Renal pelvis (tissue), 1 donor: ENCODE measurements at regions not wholly inside any gene's neighbourhood (a gene's known extent, or its start where the extent isn't known, plus 50 kb on each side); places are given as distances from the start of the nearest gene placed in this dataset.
A peak's percentile ranks its signal among the peaks of the same experiment; 100 is the strongest.

ENCODE experiments used
- DNase-seq: peaks from one replicate; pipeline ENCODE4 v3.0.0-alpha.2; 2013

DNA sequence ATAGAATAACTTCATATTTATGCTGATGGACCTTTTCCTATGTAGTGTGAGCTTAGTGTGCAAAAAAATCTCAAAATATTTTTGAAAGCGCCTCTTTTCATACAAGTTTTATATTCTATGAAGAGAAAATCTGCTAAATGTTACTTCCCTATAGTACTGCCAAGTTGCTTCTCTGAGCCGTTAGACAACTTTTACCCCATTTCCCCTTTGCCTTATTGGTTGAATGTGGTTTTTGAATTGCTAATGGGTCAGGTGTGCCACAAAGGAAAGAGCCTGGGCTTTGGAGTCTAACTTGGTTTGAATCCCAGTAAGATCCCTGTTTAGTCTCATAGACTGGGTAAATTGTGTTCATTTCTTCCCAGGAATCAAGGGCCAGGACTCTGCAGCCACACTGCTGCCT lies 261.5 kb downstream of the SNX10 start:
- no peak for DNase-seq

DNA sequence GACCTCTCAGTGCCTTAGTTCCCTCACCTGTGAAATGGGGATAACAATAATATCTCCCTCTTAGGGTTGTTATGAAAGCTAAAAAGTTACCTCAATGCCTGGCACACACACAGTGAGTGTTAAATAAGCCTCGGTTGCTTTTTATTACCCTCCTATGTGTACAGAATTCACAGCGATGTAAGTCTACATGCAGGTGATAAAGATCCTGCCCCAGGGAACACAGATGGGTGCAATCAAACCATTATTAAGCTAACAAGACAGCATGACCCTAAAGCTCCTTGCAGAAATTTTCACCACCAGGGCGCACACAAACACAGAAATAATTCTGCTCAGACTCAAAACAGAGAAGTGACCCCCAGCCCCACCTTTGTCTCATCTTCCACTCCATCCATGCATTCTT lies 261.9 kb downstream of the SNX10 start:
- no peak for DNase-seq

DNA sequence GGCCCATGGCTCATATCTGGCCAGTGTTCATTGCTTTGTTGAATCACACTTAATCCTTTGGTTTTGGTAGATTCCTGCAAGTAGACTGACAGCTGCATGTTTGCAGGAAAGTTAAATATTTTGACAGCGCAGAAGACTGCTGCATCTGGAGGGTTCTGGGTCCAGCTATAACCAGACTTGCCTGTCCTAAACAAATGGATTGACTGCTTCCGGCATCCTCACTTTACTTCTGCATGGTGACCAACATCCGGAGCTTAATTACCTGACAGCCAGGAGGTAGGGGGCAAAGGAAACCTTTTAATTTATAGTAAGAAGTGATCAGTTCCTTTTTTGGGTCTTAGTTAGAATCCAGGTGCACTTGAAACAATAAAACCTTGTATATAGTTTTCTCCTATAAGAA lies 263.3 kb downstream of the SNX10 start:
- DNase-seq: no peak

DNA sequence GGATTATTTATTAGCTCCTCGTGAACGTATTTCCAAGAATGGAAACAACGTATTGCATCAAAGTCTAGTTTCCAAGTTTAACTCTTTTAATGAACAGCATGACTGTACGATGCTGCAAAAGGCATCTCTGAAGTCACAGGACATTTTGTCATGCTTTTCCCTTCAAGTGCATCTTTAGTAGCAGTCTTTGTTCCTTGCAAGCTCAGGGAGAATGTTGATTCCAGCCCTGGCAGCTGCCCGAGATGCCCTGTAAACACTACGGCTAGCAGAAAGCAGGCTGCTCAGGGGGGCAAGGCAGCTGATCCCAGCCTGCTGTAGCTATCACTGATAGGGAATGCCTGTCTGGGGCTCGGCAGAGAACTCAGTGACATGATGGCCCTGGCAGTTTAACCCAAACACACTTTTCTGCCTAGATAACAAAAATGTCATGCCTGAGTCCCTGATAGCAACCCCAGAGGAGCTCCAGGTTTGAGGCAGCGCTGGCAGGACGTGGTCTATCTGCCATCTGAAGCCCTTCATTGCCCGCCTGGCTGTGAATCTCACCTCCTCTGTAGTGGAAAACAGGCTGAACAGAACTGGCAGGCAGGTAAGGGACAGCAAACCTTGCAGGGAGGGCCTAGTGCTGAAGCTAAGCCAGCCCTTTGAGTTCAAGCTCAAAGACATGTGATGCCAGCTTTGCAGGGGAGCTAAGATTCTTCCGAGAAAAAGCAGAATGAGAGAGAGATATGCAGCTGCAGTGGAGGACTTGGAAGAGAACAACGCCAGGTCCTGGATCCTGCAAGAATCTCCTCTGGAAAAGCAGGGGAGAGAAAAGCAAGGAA lies 264.6 kb downstream of the SNX10 start:
- no peak for DNase-seq

DNA sequence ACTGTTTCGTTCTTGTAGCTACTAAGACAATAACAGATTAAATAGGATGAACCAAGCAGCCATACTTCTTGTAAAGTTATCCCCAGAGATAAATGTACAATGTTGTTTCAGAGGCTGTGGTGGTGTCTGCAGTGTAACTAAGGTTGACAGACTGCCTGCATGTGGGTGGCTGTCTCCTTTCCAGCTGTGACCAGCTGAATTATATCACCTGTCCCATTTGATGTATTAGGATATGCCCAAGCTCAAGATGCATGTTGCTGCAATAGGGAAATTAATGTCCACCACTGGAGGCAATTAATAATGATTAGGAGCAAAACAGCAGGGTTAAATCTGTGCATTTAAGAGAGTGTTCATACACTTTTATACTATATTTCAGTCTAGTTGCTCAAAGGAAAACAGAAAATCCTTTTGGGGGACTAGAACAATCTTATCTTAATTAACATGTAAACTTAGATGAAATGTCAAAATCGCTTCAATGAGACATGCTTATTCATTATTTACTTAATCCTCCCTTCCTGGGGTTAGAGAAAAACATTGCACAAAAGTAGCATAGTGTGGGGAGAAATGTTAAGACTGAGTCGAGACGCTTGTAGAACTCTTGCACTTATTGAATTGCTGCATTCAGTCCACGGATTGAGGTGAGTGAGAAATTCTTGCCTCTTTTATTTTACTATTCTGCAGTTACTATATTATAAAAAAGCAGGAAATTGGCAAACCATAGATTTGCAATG lies 269.0 kb downstream of the SNX10 start:
- no peak for DNase-seq

DNA sequence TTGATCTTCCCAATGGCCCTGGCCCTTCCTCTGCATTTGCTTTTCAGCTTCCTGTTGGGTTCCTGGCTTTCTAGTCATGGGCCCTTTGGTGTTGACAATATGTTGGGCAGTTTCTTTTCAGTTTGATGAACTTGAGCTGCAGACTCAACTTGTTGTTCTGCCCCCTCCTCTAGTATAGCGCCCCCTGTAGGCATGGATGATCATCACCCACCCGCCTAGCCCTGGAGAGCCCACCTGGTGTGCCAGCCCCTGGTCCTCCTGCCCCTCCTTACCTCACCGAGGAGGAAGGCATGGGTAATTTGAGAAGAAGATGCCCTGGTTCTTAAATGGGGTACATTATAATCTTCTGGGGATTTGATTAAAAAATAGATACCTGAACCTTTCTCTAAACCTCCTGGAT lies 271.2 kb downstream of the SNX10 start:
- DNase-seq: no peak

DNA sequence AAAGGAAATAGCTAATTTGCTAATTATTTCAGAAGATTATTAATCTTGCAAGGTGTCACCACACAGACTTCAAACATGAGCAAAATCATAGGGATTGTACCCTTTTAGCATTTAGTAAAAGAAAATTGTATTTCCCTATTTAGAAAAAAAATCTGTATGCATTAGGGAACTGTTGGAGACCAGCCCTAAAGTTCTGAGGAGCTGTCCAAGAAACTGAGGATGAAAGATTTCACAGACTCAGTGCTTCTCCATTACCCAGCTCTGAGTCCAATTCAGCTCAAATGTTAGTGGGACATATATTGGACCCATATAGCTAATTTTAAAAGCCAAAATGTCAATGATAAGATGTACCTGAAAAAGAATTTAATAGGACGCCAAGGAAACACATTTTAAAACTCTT lies 271.7 kb downstream of the SNX10 start:
- no peak for DNase-seq

DNA sequence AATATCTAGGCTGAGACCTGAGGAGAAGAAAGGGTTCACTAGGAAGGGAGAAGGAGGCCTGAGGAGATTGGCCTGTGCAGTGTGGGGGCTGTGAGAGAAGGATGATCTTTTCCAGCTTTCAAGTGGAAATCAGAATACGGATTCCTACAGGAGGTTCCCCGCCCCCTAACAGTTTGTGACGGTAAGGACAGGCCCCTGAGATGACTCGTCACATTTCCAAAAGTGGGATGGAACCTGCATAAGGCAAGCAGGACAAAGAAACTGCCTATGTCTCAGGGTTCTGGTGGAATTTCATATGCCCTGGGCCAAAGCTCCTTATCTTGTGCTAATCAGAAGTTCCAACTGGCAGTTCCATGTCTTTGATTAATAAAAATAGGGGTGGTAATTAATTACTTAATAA lies 275.6 kb downstream of the SNX10 start:
- DNase-seq: no peak

DNA sequence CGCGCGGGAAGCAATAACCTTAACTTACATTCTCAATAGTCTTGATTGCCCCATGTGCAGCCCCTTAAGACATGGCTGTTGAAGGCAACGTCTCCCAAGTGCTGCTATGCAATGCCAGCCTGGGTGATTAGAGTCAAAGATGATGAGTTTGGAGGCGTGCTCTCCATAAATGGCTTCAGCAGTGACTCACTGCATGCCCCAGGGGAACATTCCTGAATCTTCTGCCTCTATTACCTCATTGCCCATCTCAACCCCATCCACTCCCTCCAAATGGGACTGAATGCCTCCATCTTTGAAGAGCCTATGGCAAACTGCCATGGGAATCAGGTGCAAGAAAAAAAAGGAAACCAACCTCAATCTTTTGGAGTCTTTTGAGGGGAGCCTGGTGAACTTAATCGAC lies 282.8 kb downstream of the SNX10 start:
- DNase-seq: no peak

DNA sequence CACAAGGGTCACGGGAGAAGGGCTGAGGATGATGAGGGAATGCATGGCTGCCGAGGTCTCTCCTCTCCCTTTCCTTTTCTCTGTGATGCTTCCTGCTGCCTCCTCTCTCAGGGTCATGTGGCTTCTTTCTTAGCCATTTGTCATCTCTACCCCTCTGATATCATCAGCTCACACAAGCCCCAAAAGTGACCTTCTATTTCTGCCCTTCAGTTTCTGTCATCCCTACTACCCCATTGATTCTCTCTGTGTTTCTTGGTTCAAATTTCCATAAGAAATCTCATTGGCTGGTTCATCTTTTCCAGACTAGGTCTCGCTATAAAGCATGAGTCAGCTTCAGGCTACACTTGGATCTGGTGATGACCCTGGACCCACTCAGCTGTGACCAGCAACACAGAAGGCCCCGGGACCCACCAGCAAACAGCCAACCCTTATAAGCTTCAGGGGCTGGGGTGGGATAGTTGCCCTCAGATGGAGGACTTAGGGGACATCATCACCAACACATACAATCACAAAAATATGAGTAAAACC lies 284.3 kb downstream of the SKAP2 start:
- no peak for DNase-seq

DNA sequence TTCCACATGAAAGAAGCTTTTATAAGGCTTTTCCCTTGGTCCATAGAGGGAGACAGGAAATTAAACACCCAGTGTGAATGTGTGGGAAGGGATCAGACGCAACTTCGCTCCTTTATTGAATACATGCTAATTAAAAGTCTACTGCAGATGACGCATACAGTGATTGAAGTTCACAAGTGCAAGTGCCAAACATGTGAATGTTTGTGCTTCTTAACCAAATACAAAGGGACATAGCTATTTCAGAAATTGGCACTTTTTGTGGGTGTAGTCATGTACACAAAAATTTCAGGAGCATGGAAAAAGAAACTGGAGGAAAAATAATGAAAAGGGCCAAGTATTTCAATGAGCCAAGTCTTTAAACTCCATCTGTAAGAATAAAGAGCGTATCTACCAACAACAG lies 283.7 kb downstream of the SKAP2 start:
- no peak for DNase-seq

DNA sequence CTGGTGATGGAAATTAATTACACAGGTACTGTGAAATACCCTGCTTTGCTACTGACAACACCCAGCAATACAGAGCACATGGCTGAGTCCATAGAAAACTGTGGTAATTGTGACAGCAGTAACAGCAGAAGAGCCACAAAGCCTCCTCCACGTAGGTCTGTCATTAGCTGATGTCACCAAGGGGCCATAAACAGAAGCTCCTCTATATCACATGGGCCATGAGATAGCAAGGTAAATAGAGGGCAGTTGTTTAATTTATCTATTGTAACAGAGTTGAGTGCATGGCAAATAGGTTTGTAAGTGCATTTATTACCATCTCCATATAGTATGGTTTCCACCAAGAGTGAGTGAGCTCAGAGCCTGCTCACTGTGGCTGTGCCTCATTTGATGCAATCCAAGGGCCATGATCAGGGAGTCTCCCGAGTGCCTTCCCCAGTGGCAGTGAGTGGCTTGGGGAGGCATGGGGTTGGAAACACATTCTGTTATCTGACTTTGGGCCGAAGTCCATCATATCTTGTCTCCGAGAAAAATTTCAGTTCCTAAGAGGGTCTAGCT lies 281.2 kb downstream of the SKAP2 start:
- DNase-seq: no peak

DNA sequence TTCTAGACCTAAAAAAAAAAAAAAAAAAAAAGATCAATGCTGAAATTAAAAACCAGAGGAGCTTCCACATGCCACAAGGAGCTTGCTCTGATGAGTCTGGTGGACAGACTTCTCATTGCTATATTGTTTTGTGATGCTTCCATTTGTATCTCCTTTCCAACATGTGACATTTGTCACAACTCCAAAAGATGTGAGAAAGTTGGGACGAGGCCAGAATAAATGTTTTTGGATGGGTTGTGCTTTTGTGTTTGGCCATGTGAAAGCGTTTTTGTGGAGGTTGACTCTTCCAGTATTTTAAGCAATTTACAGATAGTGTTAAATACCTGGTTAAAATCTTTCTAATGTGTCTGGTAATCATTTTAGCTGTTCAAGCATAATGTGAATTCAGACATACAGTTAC lies 280.1 kb downstream of the SKAP2 start:
- DNase-seq: no peak

DNA sequence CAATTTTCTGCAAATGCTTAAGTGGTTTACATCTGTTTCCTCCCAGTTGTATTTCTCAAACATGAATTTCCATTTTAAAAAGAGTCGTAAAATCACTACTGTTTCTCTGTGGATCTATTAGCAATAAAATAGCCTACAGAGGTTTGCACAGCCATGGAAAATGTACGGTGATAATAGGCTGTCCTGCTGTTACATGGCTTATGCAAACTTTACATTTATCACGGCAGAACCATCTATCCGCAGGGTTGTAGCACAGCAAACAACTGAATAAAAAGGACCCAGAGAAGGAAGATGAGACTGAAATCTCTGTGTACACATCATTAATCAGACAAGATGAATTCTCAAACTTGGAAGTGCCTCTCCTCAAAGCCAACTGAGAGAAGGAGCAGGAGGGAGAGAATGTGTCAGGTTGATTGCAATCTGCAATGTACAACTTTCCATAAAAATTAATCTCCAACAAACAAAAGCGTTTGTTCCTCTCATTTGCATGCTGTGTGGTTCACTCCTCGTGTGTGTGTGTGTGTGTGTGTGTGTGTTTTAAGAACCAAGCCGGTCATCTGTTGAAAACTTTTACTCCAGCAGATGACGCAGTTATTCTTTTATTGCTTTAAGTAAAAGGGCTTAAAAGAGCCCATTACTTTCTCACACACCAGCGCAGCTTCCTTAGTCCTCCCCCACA lies 279.3 kb downstream of the SKAP2 start:
- peak; percentile 47 for DNase-seq

DNA sequence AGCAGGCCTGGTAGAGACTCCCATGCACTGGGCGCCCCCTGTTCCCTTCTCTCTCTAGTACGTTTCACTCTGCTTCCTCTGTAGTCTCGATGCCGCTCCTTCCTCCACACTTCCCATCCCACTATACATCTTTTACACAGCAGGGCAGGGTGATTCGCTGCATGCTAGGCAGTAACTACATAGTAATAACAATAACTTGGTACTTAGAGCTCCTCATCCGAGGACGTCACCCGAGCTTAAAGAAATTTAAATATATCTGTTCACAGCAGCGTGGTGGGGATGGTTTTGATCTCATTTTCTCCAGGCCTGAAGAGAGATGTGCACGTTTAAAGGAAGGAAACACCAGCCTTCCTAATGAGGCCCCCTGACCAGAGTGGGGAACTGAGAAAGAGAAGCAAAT lies 276.9 kb downstream of the SKAP2 start:
- DNase-seq: no peak

DNA sequence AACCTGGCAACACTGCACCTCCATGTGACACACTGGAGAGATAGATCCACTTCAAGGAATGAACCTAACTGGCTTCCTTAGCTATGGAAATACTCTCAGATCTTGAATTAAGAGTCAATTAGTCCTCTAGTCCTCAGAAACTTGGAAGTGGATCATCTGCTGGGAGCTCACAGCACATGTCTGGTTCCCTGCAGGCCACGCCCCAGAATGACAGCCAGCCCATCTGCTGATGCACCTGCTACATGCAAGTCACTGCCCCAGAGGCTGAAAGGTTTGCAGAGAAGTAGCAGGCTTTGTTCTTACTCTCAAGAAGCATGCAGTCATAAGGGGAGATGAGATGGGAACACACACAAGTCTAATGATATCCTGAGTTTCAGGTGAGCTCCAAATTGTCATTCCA lies 275.9 kb downstream of the SKAP2 start:
- DNase-seq: no peak

DNA sequence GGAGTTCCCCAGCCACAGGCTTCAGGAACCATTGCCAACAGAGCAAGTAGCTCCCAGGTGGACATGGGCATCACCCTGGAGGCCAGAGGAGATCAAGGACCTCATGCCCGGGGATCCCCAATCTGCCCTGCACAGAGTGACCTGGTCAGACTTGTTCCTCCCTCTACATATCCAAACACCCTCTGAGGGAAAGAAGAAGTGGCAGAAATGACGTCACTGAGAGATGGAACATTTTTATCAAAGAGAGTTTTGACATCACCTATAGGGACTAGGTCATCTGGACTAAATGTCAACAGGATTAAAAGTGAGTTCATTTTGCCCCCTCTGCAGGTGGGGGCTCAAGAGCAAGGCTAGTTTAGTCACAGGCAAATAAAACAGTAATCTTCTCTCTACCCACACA lies 273.7 kb downstream of the SKAP2 start:
- no peak for DNase-seq

DNA sequence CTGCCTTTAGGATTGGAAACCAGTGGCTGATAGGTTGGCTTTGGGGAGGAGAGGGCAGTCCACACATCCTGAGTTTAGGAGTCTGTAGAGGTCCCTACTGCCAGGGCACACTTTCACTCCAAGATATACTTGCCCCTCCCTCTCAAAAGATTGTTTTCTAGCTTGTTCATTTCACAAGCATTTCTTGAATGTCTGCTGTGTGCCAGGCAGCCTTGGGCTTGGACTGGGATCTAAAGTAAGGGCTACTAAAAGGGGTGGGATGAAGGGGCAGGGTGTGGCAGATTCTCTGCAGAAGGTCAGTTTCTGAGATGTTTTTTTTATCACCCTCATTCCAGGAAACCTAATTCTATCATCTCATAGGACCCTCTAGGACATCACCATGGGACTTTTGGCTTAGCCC lies 272.4 kb downstream of the SKAP2 start:
- DNase-seq: no peak

DNA sequence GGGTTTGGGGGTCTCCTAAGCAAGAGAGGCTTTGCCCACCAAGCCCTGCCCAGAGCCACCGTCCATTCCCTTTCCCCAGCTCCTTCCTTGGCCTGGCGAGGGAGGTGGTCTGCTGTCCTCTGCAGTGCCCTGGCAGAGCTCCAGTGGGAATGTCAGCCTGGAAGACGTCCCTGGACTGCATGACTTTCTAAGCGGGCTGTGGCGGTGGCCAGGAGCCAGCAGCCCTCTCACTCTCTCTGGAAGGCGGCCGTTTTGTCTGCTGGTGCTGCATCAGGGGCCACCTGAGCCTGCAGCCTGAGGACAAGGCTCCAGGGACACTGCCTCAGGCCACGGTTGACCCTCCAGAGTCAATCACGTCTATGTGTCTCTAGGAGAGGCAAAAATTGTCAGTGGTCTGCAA lies 271.0 kb downstream of the SKAP2 start:
- no peak for DNase-seq

DNA sequence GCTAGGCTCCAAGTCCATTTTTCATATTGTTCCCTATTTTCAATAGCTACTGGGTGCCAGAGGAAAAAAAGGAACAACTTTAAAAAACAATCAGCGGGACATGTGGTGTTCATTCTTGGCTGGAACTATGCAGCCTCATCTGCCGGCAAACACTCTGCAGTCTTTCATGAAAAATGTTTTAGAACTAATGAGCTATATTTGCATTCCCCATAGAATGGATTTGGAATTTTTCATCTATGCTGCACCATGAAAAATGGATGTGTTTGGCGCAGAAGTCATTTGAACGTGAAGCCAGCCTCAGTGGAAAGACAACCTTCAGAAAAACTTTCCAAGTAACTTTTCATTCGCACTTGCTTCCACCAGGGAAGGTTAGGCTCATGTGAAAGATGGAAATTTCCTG lies 270.5 kb downstream of the SKAP2 start:
- no peak for DNase-seq

DNA sequence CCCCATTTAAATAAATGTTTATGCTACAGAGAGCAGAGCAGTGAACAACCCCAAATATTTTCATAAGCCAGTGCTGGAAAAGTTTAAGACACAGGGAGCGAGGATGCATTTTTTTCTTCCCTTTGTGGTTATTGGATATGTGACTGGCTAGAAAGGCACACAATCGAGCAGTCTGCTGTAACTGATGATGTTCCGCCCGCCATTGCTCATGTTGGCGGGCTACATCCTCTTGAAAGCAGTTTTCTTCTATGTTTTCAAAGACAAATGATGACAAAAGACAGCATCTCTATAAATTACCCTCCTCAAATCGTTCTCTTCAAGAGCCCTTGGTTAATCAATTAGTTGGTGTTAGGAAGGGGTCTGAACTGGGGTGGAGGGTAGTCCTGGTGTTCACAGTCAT lies 269.8 kb downstream of the SKAP2 start:
- no peak for DNase-seq

DNA sequence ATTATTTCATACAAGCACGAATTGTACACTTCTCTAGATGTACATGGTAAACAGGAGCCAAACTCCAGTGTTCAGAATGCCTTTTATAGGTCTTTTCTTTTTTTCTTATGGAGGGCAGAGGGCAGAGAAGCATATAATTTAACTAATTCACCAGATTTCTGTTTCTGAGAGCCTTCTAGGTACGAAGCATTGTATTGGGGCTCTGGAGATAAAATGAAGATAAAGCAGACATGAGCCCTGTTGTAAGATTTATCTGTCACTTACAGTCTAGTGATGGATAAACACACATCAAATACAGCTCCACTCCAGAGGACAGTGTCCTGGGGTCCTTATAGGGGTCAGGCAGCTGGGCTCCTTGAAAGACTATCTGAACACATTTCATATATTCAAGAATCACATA lies 265.5 kb downstream of the SKAP2 start:
- no peak for DNase-seq

DNA sequence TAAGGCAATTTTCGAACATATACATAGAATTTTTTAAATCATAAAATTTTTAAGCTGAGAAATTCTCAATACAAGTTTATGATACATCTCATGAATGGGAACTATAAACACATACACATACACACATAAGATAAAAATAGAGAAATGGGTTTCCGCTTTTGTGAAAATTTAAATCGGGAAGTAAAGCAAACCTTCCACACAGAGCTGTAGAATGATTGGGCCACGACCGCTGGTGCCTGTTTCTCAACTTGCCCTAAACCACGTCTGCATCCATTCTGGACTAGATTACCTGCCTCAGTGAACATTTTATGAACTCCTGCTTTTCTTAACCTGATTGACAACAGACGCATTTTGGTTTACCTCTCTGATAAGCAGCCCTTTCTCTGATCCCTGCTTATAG lies 264.4 kb downstream of the SKAP2 start:
- no peak for DNase-seq
